GM13977 (cell line): ENCODE measurements at regions not wholly inside any gene's neighbourhood (a gene's known extent, or its start where the extent isn't known, plus 50 kb on each side); places are given as distances from the start of the nearest gene placed in this dataset.

ENCODE experiments used
- DNase-seq: peaks from one replicate; pipeline ENCODE4 v3.0.0; 2012; ENCODE audit warnings: low spot score
- in situ Hi-C: fragments of 300-500 bp; cut with MboI; formaldehyde crosslinking; loops from one replicate; pipeline ENCODE4 v1.12.0; 2022; ENCODE audit warnings: low sequenced_read_pairs, low pct_unique_long_range_greater_than_20kb, mixed read lengths, inconsistent platforms; ENCODE audit not compliant: unreplicated experiment
- TF ChIP-seq, protein P1 (sequence below): IDR thresholded peaks from 2 replicates; pipeline ENCODE4 v1.5.1; 2012; ENCODE audit warnings: mild to moderate bottlenecking, control low read depth; ENCODE audit not compliant: insufficient read depth; ENCODE audit errors: extremely low read depth, missing control alignments

DNA sequence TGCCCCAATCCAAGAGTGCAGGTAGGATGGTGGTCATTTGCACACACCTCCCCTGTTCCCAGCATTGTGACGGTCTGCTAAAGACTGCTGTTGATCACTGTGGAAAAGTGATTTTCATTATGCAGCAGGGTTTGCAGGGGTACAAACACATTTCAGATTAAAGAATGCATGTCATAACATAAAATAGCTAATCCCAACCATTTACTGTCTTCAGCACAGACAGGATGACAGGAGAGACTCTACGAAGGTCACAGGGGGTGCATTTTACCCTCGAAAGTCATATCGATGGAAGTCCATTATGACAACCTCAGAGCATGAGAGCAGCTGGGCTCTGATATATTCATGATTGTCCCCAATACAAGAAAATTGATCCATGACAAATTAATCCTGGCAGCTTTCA is 302.6 kb downstream of the AJAP1 start:
- TF ChIP-seq, protein P1, sequence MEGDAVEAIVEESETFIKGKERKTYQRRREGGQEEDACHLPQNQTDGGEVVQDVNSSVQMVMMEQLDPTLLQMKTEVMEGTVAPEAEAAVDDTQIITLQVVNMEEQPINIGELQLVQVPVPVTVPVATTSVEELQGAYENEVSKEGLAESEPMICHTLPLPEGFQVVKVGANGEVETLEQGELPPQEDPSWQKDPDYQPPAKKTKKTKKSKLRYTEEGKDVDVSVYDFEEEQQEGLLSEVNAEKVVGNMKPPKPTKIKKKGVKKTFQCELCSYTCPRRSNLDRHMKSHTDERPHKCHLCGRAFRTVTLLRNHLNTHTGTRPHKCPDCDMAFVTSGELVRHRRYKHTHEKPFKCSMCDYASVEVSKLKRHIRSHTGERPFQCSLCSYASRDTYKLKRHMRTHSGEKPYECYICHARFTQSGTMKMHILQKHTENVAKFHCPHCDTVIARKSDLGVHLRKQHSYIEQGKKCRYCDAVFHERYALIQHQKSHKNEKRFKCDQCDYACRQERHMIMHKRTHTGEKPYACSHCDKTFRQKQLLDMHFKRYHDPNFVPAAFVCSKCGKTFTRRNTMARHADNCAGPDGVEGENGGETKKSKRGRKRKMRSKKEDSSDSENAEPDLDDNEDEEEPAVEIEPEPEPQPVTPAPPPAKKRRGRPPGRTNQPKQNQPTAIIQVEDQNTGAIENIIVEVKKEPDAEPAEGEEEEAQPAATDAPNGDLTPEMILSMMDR = no peak
- in situ Hi-C loops = no loop called here
- no peak for DNase-seq

DNA sequence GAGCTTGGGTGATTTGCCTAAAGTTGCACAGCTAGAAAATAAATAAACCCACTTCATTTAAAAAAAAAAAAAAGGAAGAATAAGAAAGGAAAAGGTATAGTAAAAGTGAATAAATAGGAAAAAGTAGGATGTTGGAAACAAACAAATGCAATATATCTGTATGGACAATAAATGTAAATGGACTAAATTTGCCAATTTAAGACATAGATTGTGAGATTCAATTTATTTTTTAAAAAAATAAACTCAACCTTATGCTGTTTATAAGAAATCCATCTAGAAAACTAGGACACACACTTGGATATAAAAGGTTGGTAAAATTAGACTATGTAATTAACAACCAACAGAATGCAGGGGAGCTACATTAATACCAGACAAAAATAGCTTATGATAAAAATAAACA is 300.0 kb downstream of the AJAP1 start:
- in situ Hi-C loops = no loop called here
- no peak for DNase-seq
- TF ChIP-seq, protein P1 = no peak

DNA sequence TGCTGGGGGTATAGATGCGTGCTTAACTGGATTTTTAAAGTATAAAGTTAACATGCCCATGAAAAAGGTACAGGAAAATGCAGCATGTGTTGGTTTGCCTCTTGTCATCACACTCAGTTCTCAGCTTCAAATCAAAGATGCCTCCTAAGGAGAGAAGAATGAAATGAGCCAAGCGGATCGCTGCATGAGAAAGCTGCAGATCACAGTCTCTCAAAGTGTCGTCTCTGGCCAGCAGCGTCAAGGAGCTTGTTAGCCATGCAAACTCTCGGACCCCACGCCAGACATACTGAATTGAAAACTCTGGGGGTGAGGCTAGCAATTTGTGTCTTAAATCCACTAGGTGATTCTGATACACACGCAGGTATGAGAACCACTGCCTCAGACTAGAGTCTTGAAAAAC is 297.2 kb downstream of the AJAP1 start:
- TF ChIP-seq, protein P1 = no peak
- DNase-seq = no peak
- in situ Hi-C loops = no loop called here

DNA sequence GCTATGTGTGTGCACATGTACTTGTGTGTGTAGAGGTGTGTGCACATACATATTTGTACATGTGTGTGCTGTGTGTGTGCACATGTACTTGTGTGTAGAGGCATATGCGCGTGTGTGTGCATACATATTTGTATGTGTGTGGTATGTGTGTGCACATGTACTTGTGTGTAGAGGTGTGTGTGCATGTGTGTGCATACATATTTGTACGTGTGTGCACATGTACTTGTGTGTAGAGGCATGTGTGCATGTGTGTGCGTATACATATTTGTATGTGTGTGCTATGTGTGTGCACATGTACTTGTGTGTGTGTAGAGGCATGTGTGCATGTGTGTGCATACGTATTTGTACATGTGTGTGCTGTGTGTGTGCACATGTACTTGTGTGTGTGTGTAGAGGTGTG is 291.9 kb downstream of the AJAP1 start:
- in situ Hi-C loops = no loop called here
- no peak for DNase-seq
- TF ChIP-seq, protein P1 = no peak

DNA sequence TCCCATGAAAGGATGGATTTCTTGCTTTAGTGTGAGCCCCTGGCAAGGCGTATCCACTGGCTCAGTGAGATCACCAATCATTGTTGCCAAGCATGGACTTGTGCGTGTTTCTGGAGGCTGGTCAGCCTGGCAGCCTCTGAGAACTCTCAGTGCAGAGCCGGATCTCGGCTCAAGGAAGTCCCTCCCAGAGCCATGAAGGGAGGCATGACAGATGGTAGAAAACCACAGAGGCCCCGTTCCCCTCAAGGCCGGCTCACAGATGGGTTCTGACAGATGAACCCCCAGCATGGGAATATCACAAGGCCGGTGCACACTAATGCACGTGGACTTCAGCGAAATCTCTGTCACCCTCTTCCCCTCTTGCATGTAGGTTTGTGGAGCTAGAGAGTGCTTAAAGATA is 290.5 kb downstream of the AJAP1 start:
- in situ Hi-C loops = no loop called here

DNA sequence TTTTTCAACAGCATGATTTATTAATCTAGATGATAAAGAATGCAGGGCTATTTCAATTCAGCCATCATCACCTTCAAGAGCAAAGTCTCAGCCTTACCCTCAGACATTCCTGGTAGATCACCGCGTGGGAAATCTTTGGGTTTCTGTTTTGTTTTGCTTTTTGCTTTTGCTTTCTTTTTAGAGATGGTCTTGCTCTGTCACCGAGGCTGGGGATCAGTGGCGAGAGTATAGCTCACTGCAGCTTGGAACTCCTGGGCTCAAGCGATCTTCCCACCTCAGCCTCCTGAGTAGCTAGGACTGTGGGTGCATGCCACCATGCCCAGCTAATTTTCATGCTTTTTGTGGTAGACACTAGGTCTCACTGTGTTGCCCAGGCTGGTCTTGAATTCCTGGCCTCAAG is 289.7 kb downstream of the AJAP1 start:
- DNase-seq = no peak
- TF ChIP-seq, protein P1 = no peak
- in situ Hi-C loops = no loop called here

More for the DNA sequence above, 290.5 kb downstream of the AJAP1 start:
- no peak for DNase-seq
- TF ChIP-seq, protein P1 = no peak

DNA sequence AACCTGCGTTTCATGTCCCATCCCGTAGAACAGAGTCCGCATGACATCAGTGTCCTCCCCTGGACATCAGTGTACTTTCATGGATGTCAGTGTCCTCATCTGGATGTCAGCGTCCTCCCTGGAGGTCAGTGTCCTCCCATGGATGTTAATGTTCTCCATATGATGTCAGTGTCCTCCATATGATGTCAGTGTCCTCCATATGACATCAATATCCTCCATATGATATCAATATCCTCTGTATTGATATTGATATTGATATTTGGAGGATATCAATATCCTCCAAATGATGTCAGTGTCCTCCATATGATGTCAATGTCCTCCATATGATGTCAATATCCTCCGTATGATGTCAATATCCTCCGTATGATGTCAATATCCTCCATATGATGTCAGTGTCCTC is 284.9 kb downstream of the AJAP1 start:
- DNase-seq = no peak
- TF ChIP-seq, protein P1 = no peak
- in situ Hi-C loops = no loop called here
